Stimulated activated naive CD8-positive, alpha-beta T cell treated with anti-CD3 and anti-CD28 coated beads, Interleukin-15, amount 100 ng/mL, for 72 hours (primary cell): ENCODE measurements at regions not wholly inside any gene's neighbourhood (a gene's known extent, or its start where the extent isn't known, plus 50 kb on each side); places are given as distances from the start of the nearest gene placed in this dataset.
"Not testable (repeated sequence)": the region's sequence is repeated elsewhere in the genome, so short reads cannot be mapped to it uniquely, and the experiment has no call there.

ENCODE experiments used
- ATAC-seq: fragments of 150-1000 bp; cut with Tn5 transposase; 2 replicates; pipeline ENCODE4 v1.10.0; 2021; ENCODE audit warnings: mild to moderate bottlenecking, moderate library complexity
- DNase-seq, 2 donors: peaks; one replicate each; pipeline ENCODE4 v3.0.0; 2021 to 2022
- H3K27ac Mint-ChIP-seq, 2 donors: one replicate each; pipeline ENCODE4 v1.8.0; 2022; ENCODE audit warnings: mild to moderate bottlenecking in 2 of 2, mixed read lengths in 2 of 2, moderate library complexity in 2 of 2
- H3K27me3 Mint-ChIP-seq: one replicate; pipeline ENCODE4 v1.8.0; 2022; ENCODE audit warnings: mixed read lengths
- H3K4me1 Mint-ChIP-seq: one replicate; pipeline ENCODE4 v1.8.0; 2022; ENCODE audit warnings: mild to moderate bottlenecking, mixed read lengths
- H3K4me3 Mint-ChIP-seq, 2 donors: one replicate each; pipeline ENCODE4 v1.8.0; 2022; ENCODE audit warnings: mild to moderate bottlenecking in 2 of 2, mixed read lengths in 2 of 2, moderate library complexity in 1 of 2
- H3K9me3 Mint-ChIP-seq, 2 donors: one replicate each; pipeline ENCODE4 v1.8.0; 2022; ENCODE audit warnings: mixed read lengths in 2 of 2

DNA sequence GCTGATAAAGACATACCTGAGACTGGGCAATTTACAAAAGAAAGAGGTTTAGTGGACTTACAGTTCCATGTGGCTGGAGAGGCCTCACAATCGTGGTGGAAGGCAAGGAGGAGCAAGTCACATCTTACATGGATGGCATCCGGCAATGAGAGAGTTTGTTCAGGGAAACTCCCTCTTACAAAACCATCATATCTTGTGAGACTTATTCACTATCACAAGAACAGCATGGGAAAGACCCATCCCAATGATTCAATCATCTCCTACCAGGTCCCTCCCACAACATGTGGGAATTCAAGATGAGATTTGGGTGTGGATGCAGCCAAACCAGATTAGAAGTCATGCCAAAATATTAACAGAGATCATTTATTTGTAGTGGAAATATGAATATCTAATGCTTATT lies 388.4 kb downstream of the MDFIC start:
- H3K27me3 Mint-ChIP-seq, H3K4me3 Mint-ChIP-seq, H3K4me1 Mint-ChIP-seq, DNase-seq, H3K27ac Mint-ChIP-seq, H3K9me3 Mint-ChIP-seq, ATAC-seq: not testable (repeated sequence)

DNA sequence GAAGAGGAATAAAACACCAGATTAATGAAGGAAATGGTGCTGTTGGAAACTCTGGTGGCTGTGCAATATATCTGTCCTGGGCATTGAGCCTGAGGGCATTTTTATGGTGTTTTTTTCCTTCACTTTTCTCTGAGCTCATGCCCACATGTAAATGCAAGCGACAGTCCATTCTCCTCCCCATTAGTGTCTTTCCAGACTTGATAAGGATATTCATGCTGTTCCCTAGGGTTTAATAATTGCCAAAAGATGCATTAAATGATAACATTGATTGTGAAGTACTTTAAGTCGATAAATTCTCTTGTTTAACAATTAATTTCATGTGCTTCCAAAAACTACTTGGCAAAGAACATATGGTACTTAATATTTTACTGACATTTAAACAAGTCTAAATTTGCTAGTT lies 384.7 kb downstream of the MDFIC start:
- H3K9me3 Mint-ChIP-seq, result no peaks in the 10 kb centered on the region
- H3K27me3 Mint-ChIP-seq, result no peaks in the 10 kb centered on the region
- no peak for DNase-seq
- ATAC-seq, result no peak
- H3K4me1 Mint-ChIP-seq, result no peaks in the 10 kb centered on the region
- H3K27ac Mint-ChIP-seq, result no peak overlapping the region
- H3K4me3 Mint-ChIP-seq, result no peak overlapping the region

DNA sequence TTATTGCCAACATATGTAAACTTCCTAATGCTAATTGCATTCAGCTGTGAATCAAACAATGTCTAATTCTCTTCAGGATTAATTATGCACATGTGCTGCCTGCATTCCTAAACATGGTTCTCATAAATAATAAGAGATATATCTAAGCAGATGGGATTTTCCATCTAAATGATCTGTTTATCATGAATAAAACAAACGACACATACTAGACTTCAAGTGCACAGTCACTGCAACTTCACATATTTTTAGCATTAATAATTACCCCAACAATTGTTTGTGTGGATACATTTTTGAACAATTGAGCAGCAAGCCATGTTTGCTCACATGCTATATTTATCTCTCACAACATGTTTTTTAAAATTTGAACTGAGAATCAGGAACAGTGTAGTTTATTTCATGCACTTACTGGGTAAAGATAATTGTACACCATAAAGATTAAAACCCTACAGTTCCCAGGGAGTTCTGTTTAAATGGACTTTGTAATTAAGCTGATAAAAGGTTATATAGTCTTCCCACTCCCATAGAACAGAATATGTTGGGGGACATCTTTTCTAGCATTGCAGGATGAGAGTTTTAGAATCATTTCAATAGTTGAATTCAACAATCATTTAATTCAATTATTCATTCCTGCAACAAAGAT lies 378.5 kb downstream of the MDFIC start:
- no peak overlapping the region for H3K27ac Mint-ChIP-seq
- H3K27me3 Mint-ChIP-seq, result no peaks in the 10 kb centered on the region
- no peaks in the 10 kb centered on the region for H3K4me1 Mint-ChIP-seq
- H3K9me3 Mint-ChIP-seq, result peaks cover 0 to 6% of the 10 kb centered on the region in 2 donors
- no peak for DNase-seq
- ATAC-seq, result no peak
- no peak overlapping the region for H3K4me3 Mint-ChIP-seq

DNA sequence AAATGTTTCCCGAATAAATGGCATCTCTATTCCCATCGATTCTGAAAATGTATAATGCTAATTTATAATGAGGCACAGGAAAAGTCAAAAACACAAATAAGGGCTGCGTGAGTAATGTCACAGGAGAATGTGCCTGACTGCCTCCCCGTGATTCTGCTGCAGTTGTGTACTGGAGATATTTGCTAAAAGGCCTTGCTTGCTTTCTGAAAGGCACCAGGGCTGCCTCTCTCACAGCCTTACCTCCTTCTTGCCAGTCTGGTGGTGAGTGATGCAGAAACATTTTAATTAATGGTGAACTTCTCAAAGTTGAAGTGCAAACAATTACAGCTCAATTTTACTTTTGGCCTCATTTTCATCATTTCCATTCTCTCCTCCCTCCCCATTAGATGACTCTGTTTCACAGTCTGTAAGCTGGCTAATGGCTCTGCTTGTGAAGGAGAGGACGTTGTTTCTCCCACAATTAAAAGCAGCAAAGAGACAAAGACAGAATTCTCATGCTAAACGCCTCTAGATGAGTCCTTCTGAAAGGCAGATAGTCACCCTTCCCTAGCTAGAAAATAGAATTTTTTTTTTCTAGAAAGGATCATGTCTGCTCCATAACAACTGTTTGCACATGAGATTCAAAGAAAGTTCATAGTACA lies 377.6 kb downstream of the MDFIC start:
- Mint-ChIP-seq H3K27me3 (no peaks in the 10 kb centered on the region), H3K4me1 (no peaks in the 10 kb centered on the region), H3K27ac (no peak overlapping the region), H3K4me3 (no peak overlapping the region), H3K9me3 (peaks cover 0 to 8% of the 10 kb centered on the region in 2 donors)
- ATAC-seq, result no peak
- DNase-seq, result no peak

DNA sequence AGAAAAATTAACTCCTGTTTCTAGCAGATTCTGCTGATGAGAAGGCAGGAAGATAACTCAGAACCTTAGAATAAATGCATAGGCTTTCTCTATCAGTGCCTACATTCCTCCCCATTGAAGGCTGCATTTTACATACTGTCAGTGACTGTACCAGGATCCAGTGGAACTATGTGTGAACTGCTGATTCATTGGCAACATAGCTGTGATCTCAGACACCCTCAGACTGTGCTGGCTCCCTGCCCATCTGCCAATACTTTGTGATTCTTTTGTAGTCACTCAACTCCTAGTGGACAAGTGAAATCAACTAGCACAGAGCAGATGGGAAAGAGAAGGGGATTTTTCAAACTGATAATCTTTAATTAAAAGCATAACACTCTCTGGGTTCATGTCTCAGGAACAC lies 375.8 kb downstream of the MDFIC start:
- H3K9me3 Mint-ChIP-seq, result peaks cover 0 to 8% of the 10 kb centered on the region in 2 donors
- no peaks in the 10 kb centered on the region for H3K27me3 Mint-ChIP-seq
- ATAC-seq, result no peak
- no peak overlapping the region for H3K27ac Mint-ChIP-seq
- H3K4me1 Mint-ChIP-seq, result no peaks in the 10 kb centered on the region
- no peak for DNase-seq
- no peak overlapping the region for H3K4me3 Mint-ChIP-seq

DNA sequence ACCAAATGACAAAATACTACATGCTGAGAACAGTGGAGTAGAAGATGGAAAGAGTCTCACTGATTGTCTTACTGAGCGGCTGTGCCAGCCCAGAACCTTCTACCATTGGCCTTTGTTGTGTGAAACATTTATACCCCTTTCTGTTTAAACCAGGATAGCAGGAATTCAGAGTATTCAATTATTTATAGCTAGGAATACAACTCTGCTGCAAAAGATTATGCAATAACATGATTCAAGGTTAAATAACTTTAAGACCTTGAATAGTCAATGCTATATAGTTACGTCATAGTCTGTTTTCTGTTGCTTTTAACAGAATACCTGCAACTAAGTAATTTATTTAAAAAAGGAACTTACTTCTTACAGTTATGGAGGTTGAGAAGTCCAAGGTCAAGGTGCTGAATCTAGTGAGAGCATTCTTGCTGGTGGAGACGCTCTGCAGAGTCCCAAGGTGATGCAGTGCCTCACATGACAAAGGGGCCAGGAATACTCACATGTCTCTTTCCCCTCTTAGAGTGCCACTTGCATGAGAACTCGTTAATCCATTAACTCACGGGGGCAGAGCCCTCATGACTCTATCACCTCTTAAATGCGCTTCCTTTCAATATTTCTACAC lies 371.8 kb downstream of the MDFIC start:
- ATAC-seq (no peak), DNase-seq (no peak)
- no peak overlapping the region for H3K4me3 Mint-ChIP-seq
- no peak overlapping the region for H3K27ac Mint-ChIP-seq
- no peaks in the 10 kb centered on the region for H3K4me1 Mint-ChIP-seq
- peaks cover 8% of the 10 kb centered on the region for H3K27me3 Mint-ChIP-seq
- H3K9me3 Mint-ChIP-seq, result peaks cover 0 to 8% of the 10 kb centered on the region in 2 donors

DNA sequence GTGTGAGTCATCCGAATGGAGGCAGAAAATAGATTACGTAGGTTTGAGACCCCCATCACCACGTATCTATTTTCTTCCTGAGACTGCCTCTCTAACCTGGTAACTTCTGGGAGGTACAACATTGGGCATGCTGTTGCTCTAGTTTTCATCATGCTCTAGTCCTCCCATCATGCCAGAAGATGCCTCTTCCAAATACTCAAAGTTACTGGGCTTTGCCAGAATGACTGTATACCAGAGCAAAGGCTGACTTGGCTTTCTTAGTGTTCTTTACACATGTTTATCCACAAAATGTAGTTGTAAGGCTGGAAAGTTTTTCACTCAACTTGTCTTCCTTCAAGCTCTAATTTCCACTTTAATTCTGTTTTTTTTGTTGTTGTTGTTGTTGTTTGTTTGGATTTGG lies 370.5 kb downstream of the MDFIC start:
- no peaks in the 10 kb centered on the region for H3K4me1 Mint-ChIP-seq
- DNase-seq (no peak), ATAC-seq (no peak)
- peaks cover 0 to 8% of the 10 kb centered on the region in 2 donors for H3K9me3 Mint-ChIP-seq
- no peak overlapping the region for H3K4me3 Mint-ChIP-seq
- H3K27ac Mint-ChIP-seq, result no peak overlapping the region
- H3K27me3 Mint-ChIP-seq, result peaks cover 8% of the 10 kb centered on the region

DNA sequence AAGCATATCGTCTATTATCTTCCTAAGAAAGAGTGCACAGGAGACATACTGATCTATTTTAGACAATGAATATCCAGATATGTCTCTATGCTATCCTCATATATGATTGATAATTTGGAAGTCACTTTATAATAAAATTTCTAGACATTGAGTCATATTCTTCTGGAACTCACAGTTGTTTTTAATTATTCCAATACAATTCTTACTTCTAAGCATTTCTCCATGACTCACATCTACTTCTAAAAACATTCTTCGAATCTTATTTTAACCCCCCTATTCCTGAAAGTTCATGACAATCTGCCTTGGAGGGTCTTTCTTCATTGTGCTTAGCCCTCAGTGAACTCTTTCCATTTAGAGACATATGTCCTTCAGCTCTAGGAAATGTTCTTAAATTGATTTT lies 368.1 kb downstream of the MDFIC start:
- Mint-ChIP-seq H3K9me3 (no peaks in the 10 kb centered on the region), H3K27ac (no peak overlapping the region), H3K4me3 (no peak overlapping the region), H3K27me3 (peaks cover 8% of the 10 kb centered on the region), H3K4me1 (no peaks in the 10 kb centered on the region)
- ATAC-seq (no peak), DNase-seq (no peak)

DNA sequence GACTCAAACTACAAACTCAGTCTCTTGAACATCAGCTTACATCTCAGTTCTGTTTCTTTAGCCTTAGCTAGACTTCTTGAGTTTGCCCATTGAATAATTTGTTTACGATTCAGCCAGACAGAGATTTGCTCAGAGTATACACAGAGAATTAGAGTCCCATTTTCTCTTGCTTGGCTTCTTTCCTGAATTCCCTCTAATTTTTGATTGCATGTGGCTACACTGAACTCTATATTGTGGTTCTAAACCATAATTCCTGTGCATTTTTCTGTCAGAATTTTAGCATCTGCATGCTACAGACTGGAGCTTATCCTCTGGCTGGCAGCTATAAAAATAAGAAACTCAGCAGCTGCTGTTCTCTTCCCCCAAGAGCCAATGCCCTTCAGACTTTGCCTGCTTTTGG lies 354.9 kb downstream of the MDFIC start:
- Mint-ChIP-seq H3K27me3 (no peaks in the 10 kb centered on the region), H3K9me3 (no peaks in the 10 kb centered on the region), H3K4me3 (no peak overlapping the region), H3K4me1 (no peaks in the 10 kb centered on the region), H3K27ac (no peak overlapping the region)
- no peak for ATAC-seq
- DNase-seq, result no peak

DNA sequence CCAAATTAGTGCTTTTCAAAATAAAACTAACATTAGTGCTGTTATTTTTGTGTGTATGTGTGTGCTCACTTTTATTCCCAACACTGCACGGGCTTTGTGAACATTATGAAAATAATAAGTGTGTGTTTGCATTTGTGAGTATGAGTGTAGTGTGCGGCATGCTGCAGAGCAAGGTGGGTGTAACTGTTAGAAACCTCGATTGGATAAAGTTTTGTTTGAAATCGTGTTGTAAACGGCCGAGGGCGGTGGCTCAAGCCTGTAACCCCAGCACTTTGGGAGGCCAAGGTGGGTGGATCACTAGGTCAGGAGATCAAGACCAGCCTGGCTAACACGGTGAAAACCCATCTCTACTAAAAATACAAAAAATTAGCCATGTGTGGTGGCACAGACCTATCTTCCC lies 352.0 kb downstream of the MDFIC start:
- not testable (repeated sequence) for DNase-seq, H3K9me3 Mint-ChIP-seq, H3K4me1 Mint-ChIP-seq, ATAC-seq, H3K27me3 Mint-ChIP-seq, H3K27ac Mint-ChIP-seq, H3K4me3 Mint-ChIP-seq

DNA sequence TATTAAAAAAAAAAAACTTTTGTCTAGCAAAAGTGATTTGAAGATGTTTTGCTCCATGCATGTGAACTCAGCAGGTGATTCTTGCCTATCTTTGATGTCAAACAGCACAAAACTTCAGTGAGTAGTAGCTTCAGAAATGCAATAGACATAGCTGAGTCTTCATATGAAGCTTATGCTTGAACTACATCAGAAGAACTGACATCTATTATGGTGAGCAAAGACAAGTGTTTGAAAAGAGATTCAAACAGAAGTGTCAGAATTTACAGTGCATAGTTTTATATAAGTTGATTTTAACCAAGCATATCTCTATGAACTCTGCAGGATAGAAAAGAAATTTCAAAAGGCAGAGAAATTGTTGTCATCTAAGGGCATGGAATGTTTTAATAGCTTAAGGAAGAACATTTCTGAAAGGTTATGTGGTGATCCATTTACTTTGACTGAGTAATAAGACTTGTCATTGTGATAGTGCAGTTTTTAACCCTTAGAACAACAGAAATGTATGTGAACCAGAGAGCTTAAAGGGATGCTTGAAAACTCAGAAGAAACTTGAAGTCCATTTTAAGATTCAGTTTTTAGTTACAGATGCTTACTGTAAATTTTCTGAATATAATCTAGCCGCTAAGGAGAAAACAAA lies 351.4 kb downstream of the MDFIC start:
- Mint-ChIP-seq H3K9me3 (no peaks in the 10 kb centered on the region), H3K27ac (no peak overlapping the region), H3K27me3 (no peaks in the 10 kb centered on the region), H3K4me3 (no peak overlapping the region), H3K4me1 (no peaks in the 10 kb centered on the region)
- no peak for ATAC-seq
- no peak for DNase-seq

DNA sequence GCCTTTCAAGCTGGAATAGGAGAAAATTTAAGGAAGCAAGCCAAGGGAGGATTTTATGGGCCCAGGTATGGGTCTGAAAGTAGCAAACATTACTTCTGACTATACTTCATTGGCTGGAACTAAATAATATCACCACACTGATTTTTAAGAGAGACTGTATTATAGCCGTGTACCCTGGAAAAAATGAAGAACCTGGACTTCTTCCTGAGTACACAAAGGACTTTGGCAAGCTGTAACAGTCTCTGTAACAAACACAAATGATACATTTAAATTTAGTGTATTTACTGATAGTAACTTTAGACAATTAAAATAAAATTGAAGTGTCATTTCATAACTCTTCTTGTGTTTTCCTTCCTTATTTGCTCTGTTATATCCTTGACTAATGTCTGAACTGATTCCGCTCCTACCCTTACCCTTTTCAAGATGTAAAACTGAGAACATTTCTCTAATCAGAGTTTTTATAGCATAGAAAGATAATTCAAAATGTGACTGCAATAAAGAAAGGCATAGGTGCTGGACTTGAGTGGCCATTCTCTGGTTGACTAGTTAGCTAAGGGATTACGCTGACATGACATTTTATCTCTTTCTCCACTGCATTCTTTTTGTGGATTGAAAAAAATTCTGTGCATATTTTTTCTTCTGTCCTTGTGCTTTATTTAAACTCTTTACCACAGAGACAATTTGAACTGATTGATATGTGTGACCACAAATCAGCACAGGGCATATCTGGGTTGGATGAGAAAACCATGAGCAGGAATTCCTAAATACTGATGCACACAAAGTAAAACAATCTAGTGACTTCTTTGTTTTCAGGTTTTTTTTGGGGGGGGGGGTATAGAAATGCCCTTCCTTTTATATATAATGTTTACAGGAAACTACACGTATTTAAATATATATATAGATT lies 349.7 kb downstream of the MDFIC start:
- Mint-ChIP-seq H3K4me3 (no peak overlapping the region), H3K27ac (no peak overlapping the region), H3K9me3 (no peaks in the 10 kb centered on the region), H3K27me3 (no peaks in the 10 kb centered on the region), H3K4me1 (no peaks in the 10 kb centered on the region)
- no peak for ATAC-seq
- DNase-seq, result no peak

DNA sequence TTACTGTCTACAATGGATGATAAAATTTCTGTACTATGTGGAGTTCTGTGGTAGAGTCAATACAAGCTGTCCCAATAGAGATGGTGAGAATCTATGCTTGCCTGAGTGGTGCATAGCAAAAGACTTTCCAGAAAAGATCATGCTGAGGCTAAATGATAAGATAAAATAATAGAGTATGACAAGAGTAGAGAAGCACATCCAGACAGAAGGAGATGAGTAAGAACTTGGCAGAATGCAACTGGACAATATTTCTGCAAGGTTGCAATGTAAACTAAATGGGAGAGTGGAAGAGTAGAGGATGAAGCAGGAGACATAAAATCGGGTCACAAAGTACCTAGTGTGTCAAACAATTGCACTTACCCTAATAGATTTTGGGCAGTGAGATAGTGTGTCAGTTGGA lies 347.6 kb downstream of the MDFIC start:
- DNase-seq, result no peak
- no peaks in the 10 kb centered on the region for H3K4me1 Mint-ChIP-seq
- H3K9me3 Mint-ChIP-seq, result no peaks in the 10 kb centered on the region
- no peaks in the 10 kb centered on the region for H3K27me3 Mint-ChIP-seq
- H3K27ac Mint-ChIP-seq, result no peak overlapping the region
- no peak overlapping the region for H3K4me3 Mint-ChIP-seq
- no peak for ATAC-seq

DNA sequence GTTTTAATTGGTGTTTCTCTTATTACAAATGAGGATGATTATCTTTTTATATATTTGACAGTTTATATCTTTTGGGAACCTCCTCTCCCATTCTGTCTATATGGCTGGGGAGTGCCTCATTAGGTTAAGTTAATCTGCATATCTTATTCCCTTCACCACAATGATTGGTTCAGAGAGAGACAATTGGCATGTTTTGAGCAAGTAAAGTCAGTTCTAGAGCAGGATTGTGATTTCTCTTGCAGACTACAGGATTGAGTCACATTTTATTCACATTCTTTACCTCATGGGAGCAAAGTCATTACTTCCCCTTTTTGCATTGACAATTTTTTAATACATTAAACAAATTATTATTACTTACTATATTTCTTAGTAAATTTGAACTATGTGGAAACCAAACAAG lies 345.6 kb downstream of the MDFIC start:
- DNase-seq, result no peak
- H3K9me3 Mint-ChIP-seq, result no peaks in the 10 kb centered on the region
- no peak for ATAC-seq
- no peaks in the 10 kb centered on the region for H3K4me1 Mint-ChIP-seq
- no peak overlapping the region for H3K27ac Mint-ChIP-seq
- no peak overlapping the region for H3K4me3 Mint-ChIP-seq
- H3K27me3 Mint-ChIP-seq, result no peaks in the 10 kb centered on the region

DNA sequence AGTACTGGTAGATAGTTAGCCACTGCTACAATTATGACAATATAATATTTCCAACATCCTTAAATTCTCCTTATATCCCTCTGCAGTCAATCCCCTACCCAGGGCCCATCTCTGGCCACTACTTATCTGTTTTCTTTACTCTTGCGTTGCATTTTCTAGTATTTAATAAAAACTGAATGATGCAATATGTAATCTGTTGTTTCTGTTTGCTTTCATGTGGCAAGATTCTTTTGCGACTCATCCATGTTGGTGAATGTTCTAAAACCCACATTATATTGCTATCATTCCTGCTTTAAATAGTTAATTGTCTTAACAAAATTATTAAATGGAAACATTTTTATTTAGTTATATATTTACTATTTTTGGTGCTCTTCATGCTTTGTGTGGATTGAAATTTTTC lies 338.5 kb downstream of the MDFIC start:
- H3K27ac Mint-ChIP-seq, result no peak overlapping the region
- H3K4me1 Mint-ChIP-seq, result no peaks in the 10 kb centered on the region
- no peak for DNase-seq
- no peaks in the 10 kb centered on the region for H3K9me3 Mint-ChIP-seq
- ATAC-seq, result no peak
- H3K27me3 Mint-ChIP-seq, result no peaks in the 10 kb centered on the region
- H3K4me3 Mint-ChIP-seq, result no peak overlapping the region
